ENCODE measurements at regions not wholly inside any gene's neighbourhood (a gene's known extent, or its start where the extent isn't known, plus 50 kb on each side); places are given as distances from the start of the nearest gene placed in this dataset.
"Not testable (repeated sequence)": the region's sequence is repeated elsewhere in the genome, so short reads cannot be mapped to it uniquely, and the experiment has no call there.

DNA sequence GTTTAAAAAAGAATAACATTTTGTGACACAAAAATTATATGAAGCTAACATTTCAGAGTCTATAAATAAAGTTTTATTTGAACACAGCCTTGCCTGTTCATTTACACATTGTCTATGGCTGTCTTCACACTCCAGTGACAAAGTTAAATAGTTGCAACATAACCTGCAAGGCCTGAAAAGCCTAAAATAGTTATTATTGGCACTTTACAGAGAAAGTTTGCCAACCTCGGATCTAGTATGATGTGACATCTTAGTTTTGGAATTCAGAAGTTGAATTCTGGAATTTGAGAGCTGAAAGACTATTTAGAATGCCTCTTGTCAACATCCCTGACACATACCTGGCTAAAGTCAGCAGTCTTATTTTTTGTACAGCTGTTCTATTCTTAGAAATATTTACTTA, 68.3 kb downstream of the DYRK2 start:
- no peak for DNase-seq
- intact Hi-C loops (cut with micrococcal nuclease): no loop called here
- no peak overlapping the region for H3K27ac Mint-ChIP-seq
- H3K9me3 Mint-ChIP-seq: no peaks in the 10 kb centered on the region
- ChIA-PET POLR2A (no interaction called here), CTCF (interaction anchor here (0.6 to 1.3 kb wide), 2 partner anchors 11 to 226 kb away, joined by 3 read pairs; no protein-coding TSS in a partner anchor)
- no peak for ATAC-seq
- TF ChIP-seq, protein P1, sequence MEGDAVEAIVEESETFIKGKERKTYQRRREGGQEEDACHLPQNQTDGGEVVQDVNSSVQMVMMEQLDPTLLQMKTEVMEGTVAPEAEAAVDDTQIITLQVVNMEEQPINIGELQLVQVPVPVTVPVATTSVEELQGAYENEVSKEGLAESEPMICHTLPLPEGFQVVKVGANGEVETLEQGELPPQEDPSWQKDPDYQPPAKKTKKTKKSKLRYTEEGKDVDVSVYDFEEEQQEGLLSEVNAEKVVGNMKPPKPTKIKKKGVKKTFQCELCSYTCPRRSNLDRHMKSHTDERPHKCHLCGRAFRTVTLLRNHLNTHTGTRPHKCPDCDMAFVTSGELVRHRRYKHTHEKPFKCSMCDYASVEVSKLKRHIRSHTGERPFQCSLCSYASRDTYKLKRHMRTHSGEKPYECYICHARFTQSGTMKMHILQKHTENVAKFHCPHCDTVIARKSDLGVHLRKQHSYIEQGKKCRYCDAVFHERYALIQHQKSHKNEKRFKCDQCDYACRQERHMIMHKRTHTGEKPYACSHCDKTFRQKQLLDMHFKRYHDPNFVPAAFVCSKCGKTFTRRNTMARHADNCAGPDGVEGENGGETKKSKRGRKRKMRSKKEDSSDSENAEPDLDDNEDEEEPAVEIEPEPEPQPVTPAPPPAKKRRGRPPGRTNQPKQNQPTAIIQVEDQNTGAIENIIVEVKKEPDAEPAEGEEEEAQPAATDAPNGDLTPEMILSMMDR (IDR thresholded peaks at IDR 0.05): no peak
- H3K4me1 Mint-ChIP-seq (ENCODE audit: low read depth): no peaks in the 10 kb centered on the region
- H3K36me3 Mint-ChIP-seq (ENCODE audit: low read depth): no peaks in the 10 kb centered on the region
- no peak overlapping the region for H3K4me3 Mint-ChIP-seq
- peaks cover 2% of the 10 kb centered on the region for H3K27me3 Mint-ChIP-seq

DNA sequence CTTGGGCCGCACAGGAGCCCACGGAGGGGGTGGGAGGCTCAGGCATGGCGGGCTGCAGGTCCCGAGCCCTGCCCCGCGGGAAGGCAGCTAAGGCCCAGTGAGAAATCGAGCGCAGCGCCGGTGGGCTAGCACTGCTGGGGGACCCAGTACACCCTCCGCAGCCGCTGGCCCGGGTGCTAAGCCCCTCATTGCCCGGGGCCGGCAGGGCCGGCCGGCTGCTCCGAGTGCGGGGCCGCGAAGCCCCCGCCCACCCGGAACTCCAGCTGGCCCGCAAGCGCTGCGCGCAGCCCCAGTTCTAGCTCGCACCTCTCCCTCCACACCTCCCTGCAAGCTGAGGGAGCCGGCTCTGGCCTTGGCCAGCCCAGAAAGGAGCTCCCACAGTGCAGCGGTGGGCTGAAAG, 70.8 kb downstream of the DYRK2 start:
- intact Hi-C loops (cut with micrococcal nuclease); CTCF ChIA-PET: not testable (repeated sequence)

DNA sequence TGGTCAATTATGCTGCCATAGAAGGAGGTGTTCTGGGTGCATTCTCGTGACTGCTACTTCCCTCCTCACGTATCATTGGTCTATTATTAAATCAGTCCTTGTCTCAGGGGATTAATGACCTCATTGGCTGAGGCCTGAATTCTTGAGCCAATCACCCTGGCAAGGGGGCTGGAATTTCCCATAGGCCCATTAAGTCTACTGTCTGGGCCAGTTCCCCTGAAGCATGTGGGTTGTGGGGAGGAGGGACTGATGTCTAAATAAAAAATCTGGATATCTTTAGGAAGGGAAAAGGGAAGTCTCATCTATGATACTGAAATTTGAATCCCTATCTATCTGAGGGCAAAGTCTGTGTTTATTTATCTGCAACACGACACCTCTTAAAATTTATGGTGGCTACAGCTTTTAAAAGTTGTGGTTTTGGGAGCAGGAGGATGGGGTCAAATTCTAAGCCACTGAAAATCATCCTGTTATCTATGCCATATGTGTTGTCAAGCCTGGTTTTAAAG, 71.9 kb downstream of the DYRK2 start:
- ATAC-seq: no peak
- peaks cover 2% of the 10 kb centered on the region for H3K27me3 Mint-ChIP-seq
- no peaks in the 10 kb centered on the region for H3K4me1 Mint-ChIP-seq (ENCODE audit: low read depth)
- no peak overlapping the region for H3K27ac Mint-ChIP-seq
- no peak overlapping the region for H3K4me3 Mint-ChIP-seq
- intact Hi-C loops (cut with micrococcal nuclease): no loop called here
- POLR2A ChIA-PET: no interaction called here
- H3K9me3 Mint-ChIP-seq: no peaks in the 10 kb centered on the region
- DNase-seq: no peak
- H3K36me3 Mint-ChIP-seq (ENCODE audit: low read depth): no peaks in the 10 kb centered on the region
- CTCF ChIA-PET: interaction anchor here (0.7 kb wide), 1 partner anchor 366 kb away, joined by 3 read pairs; no protein-coding TSS in a partner anchor
- TF ChIP-seq, protein P1 (IDR thresholded peaks at IDR 0.05): no peak

More for the DNA sequence above, 70.8 kb downstream of the DYRK2 start:
- H3K27me3 Mint-ChIP-seq; POLR2A ChIA-PET; H3K9me3 Mint-ChIP-seq; ATAC-seq; H3K4me1 Mint-ChIP-seq (ENCODE audit: low read depth); DNase-seq; H3K36me3 Mint-ChIP-seq (ENCODE audit: low read depth); H3K4me3 Mint-ChIP-seq; H3K27ac Mint-ChIP-seq: not testable (repeated sequence)

DNA sequence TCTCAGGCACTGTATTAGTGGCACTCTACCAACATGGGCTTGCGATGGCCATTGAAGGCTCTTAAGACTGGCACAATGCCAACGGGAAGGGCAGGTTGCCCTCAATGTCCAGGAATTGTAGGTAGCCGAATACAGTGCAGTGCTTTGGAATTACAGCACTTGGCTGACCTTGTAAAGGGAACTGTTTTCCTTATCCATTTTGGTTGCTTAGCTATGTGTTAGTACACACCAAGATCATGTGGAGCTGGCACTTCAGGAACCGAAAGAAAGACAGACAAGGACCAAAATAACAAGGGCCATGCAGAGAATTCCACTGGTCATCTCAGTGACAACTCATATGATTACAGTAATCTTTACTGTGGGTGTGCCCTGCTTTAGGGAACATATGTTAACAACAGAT, 72.7 kb downstream of the DYRK2 start:
- Mint-ChIP-seq H3K36me3 (ENCODE audit: low read depth) (no peaks in the 10 kb centered on the region), H3K4me3 (no peak overlapping the region), H3K27me3 (peaks cover 2% of the 10 kb centered on the region), H3K27ac (no peak overlapping the region), H3K9me3 (no peaks in the 10 kb centered on the region), H3K4me1 (ENCODE audit: low read depth) (no peaks in the 10 kb centered on the region)
- DNase-seq (no peak), ATAC-seq (no peak)
- intact Hi-C loops (cut with micrococcal nuclease): no loop called here
- CTCF ChIA-PET: interaction anchor here (1.1 kb wide), 1 partner anchor 9 kb away, joined by 3 read pairs; no protein-coding TSS in a partner anchor
- POLR2A ChIA-PET: no interaction called here
- TF ChIP-seq, protein P1 (IDR thresholded peaks at IDR 0.05): no peak

- TF ChIP-seq, protein P1 (IDR thresholded peaks at IDR 0.05): no peak
- intact Hi-C loops (cut with micrococcal nuclease): no loop called here
- Mint-ChIP-seq H3K9me3 (no peaks in the 10 kb centered on the region), H3K4me3 (no peak overlapping the region), H3K36me3 (ENCODE audit: low read depth) (no peaks in the 10 kb centered on the region), H3K27me3 (peaks cover 2% of the 10 kb centered on the region), H3K4me1 (ENCODE audit: low read depth) (no peaks in the 10 kb centered on the region), H3K27ac (no peak overlapping the region)
- CTCF ChIA-PET: no interaction called here
- DNase-seq (no peak), ATAC-seq (no peak)
- POLR2A ChIA-PET: no interaction called here
Observed at GRCh38 chr12:67722296-67722695, 73.8 kb downstream of the DYRK2 start.

GRCh38 chr12:67726868-67727267, 78.3 kb downstream of the DYRK2 start:
- H3K36me3 Mint-ChIP-seq (ENCODE audit: low read depth): no peaks in the 10 kb centered on the region
- H3K9me3 Mint-ChIP-seq: no peaks in the 10 kb centered on the region
- no peak for ATAC-seq
- H3K27ac Mint-ChIP-seq: no peak overlapping the region
- TF ChIP-seq, protein P1 (IDR thresholded peaks at IDR 0.05): no peak
- intact Hi-C loops (cut with micrococcal nuclease): no loop called here
- CTCF ChIA-PET: no interaction called here
- no peaks in the 10 kb centered on the region for H3K27me3 Mint-ChIP-seq
- POLR2A ChIA-PET: no interaction called here
- no peaks in the 10 kb centered on the region for H3K4me1 Mint-ChIP-seq (ENCODE audit: low read depth)
- no peak for DNase-seq
- H3K4me3 Mint-ChIP-seq: no peak overlapping the region

All from activated CD8-positive, alpha-beta T cell treated with anti-CD3 and anti-CD28 coated beads for 36 hours (primary cell).